Fibroblast of the conjunctiva (primary cell): ENCODE measurements at regions not wholly inside any gene's neighbourhood (a gene's known extent, or its start where the extent isn't known, plus 50 kb on each side); places are given as distances from the start of the nearest gene placed in this dataset.
A peak's percentile ranks its signal among the peaks of the same experiment; 100 is the strongest.
"Not testable (repeated sequence)": the region's sequence is repeated elsewhere in the genome, so short reads cannot be mapped to it uniquely, and the experiment has no call there.

ENCODE experiments used
- DNase-seq: peaks from one replicate; pipeline ENCODE4 v3.0.0-alpha.2; 2010; ENCODE audit warnings: low read depth

- DNase-seq: no peak
Observed at GRCh38 chr9:117649126-117649525, 55.1 kb upstream of the TLR4 start.

GRCh38 chr9:117644932-117645636 lies 59.1 kb upstream of the TLR4 start:
- no peak for DNase-seq

GRCh38 chr9:117644133-117644931 lies 59.9 kb upstream of the TLR4 start:
- peak; percentile 57 for DNase-seq

GRCh38 chr9:117643288-117643654 lies 60.9 kb upstream of the TLR4 start:
- no peak for DNase-seq

GRCh38 chr9:117642571-117643287 lies 61.5 kb upstream of the TLR4 start:
- DNase-seq: not testable (repeated sequence)

GRCh38 chr9:117636681-117637080 lies 67.5 kb upstream of the TLR4 start:
- DNase-seq: no peak

- no peak for DNase-seq
Observed at GRCh38 chr9:117625154-117625553, 79.0 kb upstream of the TLR4 start.

- DNase-seq: no peak
Observed at GRCh38 chr9:117624106-117624505, 80.1 kb upstream of the TLR4 start.

- DNase-seq: no peak
Observed at GRCh38 chr9:117622347-117622746, 81.9 kb upstream of the TLR4 start.

- DNase-seq: no peak
Observed at GRCh38 chr9:117616431-117616831, 87.8 kb upstream of the TLR4 start.

GRCh38 chr9:117612317-117612716 lies 91.9 kb upstream of the TLR4 start:
- no peak for DNase-seq

- no peak for DNase-seq
Observed at GRCh38 chr9:117597977-117598376, 106.2 kb upstream of the TLR4 start.

GRCh38 chr9:117596678-117597077 lies 107.5 kb upstream of the TLR4 start:
- no peak for DNase-seq

GRCh38 chr9:117595650-117596049 lies 108.6 kb upstream of the TLR4 start:
- no peak for DNase-seq

- no peak for DNase-seq
Observed at GRCh38 chr9:117587263-117587662, 116.9 kb upstream of the TLR4 start.

GRCh38 chr9:117574099-117574498 lies 130.1 kb upstream of the TLR4 start:
- DNase-seq: no peak

- DNase-seq: no peak
Observed at GRCh38 chr9:117564839-117565238, 139.4 kb upstream of the TLR4 start.

- no peak for DNase-seq
Observed at GRCh38 chr9:117561761-117562160, 142.4 kb upstream of the TLR4 start.

GRCh38 chr9:117555964-117556629 lies 141.2 kb upstream of the ASTN2 start:
- peak; percentile 1 for DNase-seq

- DNase-seq: no peak
Observed at GRCh38 chr9:117552811-117553210, 138.0 kb upstream of the ASTN2 start.

GRCh38 chr9:117551171-117551570 lies 136.3 kb upstream of the ASTN2 start:
- DNase-seq: no peak

GRCh38 chr9:117549444-117549843 lies 134.6 kb upstream of the ASTN2 start:
- no peak for DNase-seq
